Right lobe of liver (tissue), 6 donors: ENCODE measurements at regions not wholly inside any gene's neighbourhood (a gene's known extent, or its start where the extent isn't known, plus 50 kb on each side); places are given as distances from the start of the nearest gene placed in this dataset.

Source experiments
- ATAC-seq, 4 donors: fragments of 200-7000 bp; cut with Tn5 transposase; one replicate each; pipeline ENCODE4 v1.9.1; 2020; ENCODE audit warnings: mild to moderate bottlenecking in 4 of 4, moderate library complexity in 4 of 4
- DNase-seq, 3 donors: peaks; one replicate each; pipeline ENCODE4 v3.0.0-alpha.2; 2020
- H3K27ac ChIP-seq, 3 donors: fragments of 200-600 bp; one replicate each; pipeline ENCODE4 v1.8.0; 2022
- H3K27me3 ChIP-seq, 2 donors: fragments of 200-600 bp; one replicate each; pipeline ENCODE4 v1.8.0; 2022
- H3K36me3 ChIP-seq, 4 donors: fragments of 200-600 bp; sonication (generic) in 1 of 4; one replicate each; pipeline versions ENCODE4 v1.5.1 to v1.8.0; 2017 to 2022; ENCODE audit warnings: control low read depth in 1 of 4
- H3K4me1 ChIP-seq, 4 donors: fragments of 200-600 bp; sonication (generic) in 1 of 4; one replicate each; pipeline versions ENCODE4 v1.5.1 to v1.8.0; 2017 to 2022; ENCODE audit warnings: control low read depth in 1 of 4
- H3K4me3 ChIP-seq, 3 donors: fragments of 200-600 bp; one replicate each; pipeline ENCODE4 v1.8.0; 2022
- H3K9me3 ChIP-seq, 4 donors: fragments of 200-600 bp; sonication (generic) in 1 of 4; one replicate each; pipeline versions ENCODE4 v1.5.1 to v1.8.0; 2017 to 2022; ENCODE audit warnings: control low read depth in 1 of 4
- CTCF ChIP-seq, 4 donors: fragments of 200-600 bp in 3 of 4; fragments of 450-650 bp in 1 of 4; IDR thresholded peaks; one replicate each; pipeline versions ENCODE4 v1.5.1 to v1.8.0; 2016 to 2022; ENCODE audit warnings: antibody characterized with exemption in 4 of 4, mild to moderate bottlenecking in 2 of 4
- POLR2A ChIP-seq: fragments of 450-650 bp; IDR thresholded peaks from one replicate; pipeline ENCODE4 v1.6.1; 2017; ENCODE audit warnings: antibody characterized with exemption, mild to moderate bottlenecking
- WGBS: methylation state at CpG from one replicate; pipeline ENCODE4 v1.1.6; 2018; ENCODE audit warnings: low coverage, low lambda C conversion rate; ENCODE audit not compliant: insufficient coverage; ENCODE audit errors: missing lambda C conversion rate; 5-methylcytosine and 5-hydroxymethylcytosine counted together
- intact Hi-C, 2 donors: fragments of 100-400 bp; cut with DNase I; formaldehyde crosslinking; loops; one replicate each; pipeline versions ENCODE4 v1.11.2 to v1.14.1; 2022
- donor health status: DM: no; HTN: yes; CAD: no.
- donor health status: DM: no; HTN: no; CAD: no.
- donor health status: DM: no; HTN: no; CAD: no.
- donor health status: DM: no; HTN: yes; CAD: no.
- donor health status: DM: no; HTN: yes; CAD: no.

GRCh38 chr10:4177791-4178190, 392.8 kb upstream of the KLF6 start:
- TF ChIP-seq CTCF (IDR thresholded peaks at IDR 0.05) (no peak), POLR2A (no peak)
- DNase-seq (no peak), ATAC-seq (no peak)
- intact Hi-C loops: no loop called here
- no peak overlapping the region for H3K27ac ChIP-seq
- no peak overlapping the region for H3K4me3 ChIP-seq
- H3K36me3 ChIP-seq: no peaks in the 10 kb centered on the region
- no peaks in the 10 kb centered on the region for H3K4me1 ChIP-seq
- WGBS: 58% methylated on average over 3 of the region's 3 CpGs
- no peaks in the 10 kb centered on the region for H3K9me3 ChIP-seq
- H3K27me3 ChIP-seq: no peaks in the 10 kb centered on the region

- H3K27me3 ChIP-seq: no peaks in the 10 kb centered on the region
- no peak overlapping the region for H3K27ac ChIP-seq
- no peak for TF ChIP-seq POLR2A
- TF ChIP-seq CTCF (IDR thresholded peaks at IDR 0.05): no peak
- intact Hi-C loops: no loop called here
- DNase-seq (no peak), ATAC-seq (peak in 1 of 4 donors; percentile 19)
- H3K4me3 ChIP-seq: no peak overlapping the region
- no peaks in the 10 kb centered on the region for H3K9me3 ChIP-seq
- H3K4me1 ChIP-seq: no peaks in the 10 kb centered on the region
- WGBS: 59% methylated on average over 5 of the region's 5 CpGs
- H3K36me3 ChIP-seq: no peaks in the 10 kb centered on the region
These were observed 391.7 kb upstream of the KLF6 start for GRCh38 chr10:4176500-4177281.

GRCh38 chr10:4174197-4174596, 389.2 kb upstream of the KLF6 start:
- WGBS: 78% methylated on average over 5 of the region's 9 CpGs
- Histone ChIP-seq H3K36me3 (no peaks in the 10 kb centered on the region), H3K4me1 (no peaks in the 10 kb centered on the region), H3K27ac (no peak overlapping the region), H3K9me3 (no peaks in the 10 kb centered on the region), H3K27me3 (no peaks in the 10 kb centered on the region), H3K4me3 (no peak overlapping the region)
- TF ChIP-seq CTCF (IDR thresholded peaks at IDR 0.05) (no peak), POLR2A (no peak)
- no peak for DNase-seq
- ATAC-seq: no peak
- intact Hi-C loops: no loop called here

- no peak for DNase-seq
- ATAC-seq: no peak
- no peaks in the 10 kb centered on the region for H3K4me1 ChIP-seq
- H3K27ac ChIP-seq: no peak overlapping the region
- WGBS: 72% methylated on average over 6 of the region's 6 CpGs
- no peaks in the 10 kb centered on the region for H3K27me3 ChIP-seq
- H3K36me3 ChIP-seq: no peaks in the 10 kb centered on the region
- TF ChIP-seq POLR2A: no peak
- TF ChIP-seq CTCF (IDR thresholded peaks at IDR 0.05): no peak
- H3K9me3 ChIP-seq: no peaks in the 10 kb centered on the region
- H3K4me3 ChIP-seq: no peak overlapping the region
- intact Hi-C loops: no loop called here
These were observed 385.8 kb upstream of the KLF6 start for GRCh38 chr10:4170633-4171314.
